Epithelial cell of esophagus (primary cell): ENCODE measurements at regions not wholly inside any gene's neighbourhood (a gene's known extent, or its start where the extent isn't known, plus 50 kb on each side); places are given as distances from the start of the nearest gene placed in this dataset.

ENCODE experiments used
- DNase-seq: peaks from one replicate; pipeline ENCODE4 v3.0.0; 2010; ENCODE audit warnings: low read depth
- H3K4me3 ChIP-seq: 2 replicates; pipeline ENCODE4 v1.5.1; 2011; ENCODE audit warnings: mild to moderate bottlenecking, low read length, control low read depth
- CTCF ChIP-seq: IDR thresholded peaks from 2 replicates; pipeline ENCODE4 v1.5.1; 2011; ENCODE audit warnings: low read depth, mild to moderate bottlenecking, low read length, control low read depth, inconsistent platforms; ENCODE audit not compliant: insufficient read depth; ENCODE audit errors: missing control alignments

GRCh38 chr4:110754716-110755115, 131.8 kb upstream of the PITX2 start:
- no peak for TF ChIP-seq CTCF
- no peak for DNase-seq
- no peak overlapping the region for H3K4me3 ChIP-seq

- H3K4me3 ChIP-seq: no peak overlapping the region
- DNase-seq: no peak
These were observed 146.7 kb upstream of the PITX2 start for GRCh38 chr4:110769578-110769977.

GRCh38 chr4:110770353-110770752, 147.5 kb upstream of the PITX2 start:
- TF ChIP-seq CTCF: no peak
- no peak overlapping the region for H3K4me3 ChIP-seq
- DNase-seq: no peak

More at GRCh38 chr4:110769578-110769977, 146.7 kb upstream of the PITX2 start:
- no peak for TF ChIP-seq CTCF

GRCh38 chr4:110778521-110778920, 155.6 kb upstream of the PITX2 start:
- no peak overlapping the region for H3K4me3 ChIP-seq
- no peak for DNase-seq
- TF ChIP-seq CTCF: no peak

GRCh38 chr4:110780538-110780937, 157.7 kb upstream of the PITX2 start:
- no peak overlapping the region for H3K4me3 ChIP-seq
- no peak for TF ChIP-seq CTCF
- DNase-seq: no peak

- DNase-seq: no peak
- TF ChIP-seq CTCF: no peak
These were observed 159.1 kb upstream of the PITX2 start for GRCh38 chr4:110781944-110782343.

GRCh38 chr4:110787109-110787508, 164.2 kb upstream of the PITX2 start:
- TF ChIP-seq CTCF: no peak
- H3K4me3 ChIP-seq: no peak overlapping the region

More at GRCh38 chr4:110781944-110782343, 159.1 kb upstream of the PITX2 start:
- H3K4me3 ChIP-seq: no peak overlapping the region

More at GRCh38 chr4:110787109-110787508, 164.2 kb upstream of the PITX2 start:
- no peak for DNase-seq
